OCI-LY7 (cell line): ENCODE measurements at regions not wholly inside any gene's neighbourhood (a gene's known extent, or its start where the extent isn't known, plus 50 kb on each side); places are given as distances from the start of the nearest gene placed in this dataset.

Source experiments
- BruUV-seq: library from RNA; stranded (reverse); fragments of 400-500 nt; replicated peaks from 2 replicates; lab custom pipeline; 2021; lab: Mats Ljungman, UMichigan
- CTCF ChIA-PET: fragments of 300-600 bp; sonication (Branson Sonifier 250); formaldehyde crosslinking; loops from one replicate; lab custom pipeline; 2022; ENCODE audit warnings: antibody characterized with exemption; ENCODE audit not compliant: unreplicated experiment; lab: Charles Lee
- POLR2A ChIA-PET: fragments of 300-600 bp; sonication (Branson Sonifier 250); formaldehyde crosslinking; loops from one replicate; lab custom pipeline; 2022; ENCODE audit warnings: antibody characterized with exemption; lab: Charles Lee
- DNase-seq: peaks from one replicate; pipeline ENCODE4 v3.0.0-alpha.2; 2015; ENCODE audit warnings: low spot score
- H2AFZ ChIP-seq: fragments of 200-600 bp; sonication (generic), shearing (Covaris generic); 2 replicates; pipeline ENCODE4 v1.6.1; 2014; ENCODE audit warnings: mild to moderate bottlenecking, antibody characterized with exemption, low read length, moderate library complexity
- H3K27ac ChIP-seq: fragments of 200-600 bp; sonication (generic); 2 replicates; pipeline ENCODE4 v1.5.1; 2014; ENCODE audit warnings: mixed run types, low read depth, mild to moderate bottlenecking, moderate library complexity, low read length, inconsistent platforms; ENCODE audit not compliant: poor library complexity, severe bottlenecking
- H3K36me3 ChIP-seq: fragments of 200-600 bp; sonication (generic); 2 replicates; pipeline ENCODE4 v1.6.1; 2014; ENCODE audit warnings: mild to moderate bottlenecking, antibody characterized with exemption, low read length, moderate library complexity, mixed read lengths; ENCODE audit not compliant: insufficient read depth
- H3K4me1 ChIP-seq: fragments of 200-600 bp; sonication (generic); 2 replicates; pipeline ENCODE4 v1.5.1; 2014; ENCODE audit warnings: mild to moderate bottlenecking, low read length; ENCODE audit not compliant: insufficient read depth, poor library complexity, severe bottlenecking
- H3K4me2 ChIP-seq: fragments of 200-600 bp; sonication (generic); 2 replicates; pipeline ENCODE4 v1.6.1; 2014; ENCODE audit warnings: mild to moderate bottlenecking, low read length
- H3K4me3 ChIP-seq: fragments of 200-600 bp; sonication (generic); 2 replicates; pipeline ENCODE4 v1.5.1; 2014; ENCODE audit warnings: mild to moderate bottlenecking, low read depth, low read length; ENCODE audit not compliant: poor library complexity, severe bottlenecking
- H3K79me2 ChIP-seq: fragments of 200-600 bp; sonication (generic); 2 replicates; pipeline ENCODE4 v1.6.1; 2016; ENCODE audit warnings: low read depth, mild to moderate bottlenecking, low read length, moderate library complexity, mixed read lengths; ENCODE audit not compliant: insufficient read depth
- H3K9me2 ChIP-seq: fragments of 200-600 bp; sonication (generic); 2 replicates; pipeline ENCODE4 v1.6.1; 2016; ENCODE audit warnings: mild to moderate bottlenecking, low read length, mixed read lengths; ENCODE audit not compliant: insufficient read depth
- H3K9me3 ChIP-seq: fragments of 200-600 bp; sonication (generic); 2 replicates; pipeline ENCODE4 v1.6.1; 2014; ENCODE audit warnings: mild to moderate bottlenecking, mixed run types, low read length, mixed read lengths
- H4K20me1 ChIP-seq: fragments of 200-600 bp; sonication (generic); 2 replicates; pipeline ENCODE4 v1.6.1; 2014; ENCODE audit warnings: mild to moderate bottlenecking, antibody characterized with exemption, low read length, moderate library complexity, mixed read lengths; ENCODE audit not compliant: insufficient read depth
- CTCF ChIP-seq: fragments of 200-600 bp; sonication (generic); conservative IDR thresholded peaks from 2 replicates; pipeline ENCODE4 v1.5.1; 2014; ENCODE audit warnings: mild to moderate bottlenecking, antibody characterized with exemption, low read length, moderate library complexity, mixed read lengths
- EZH2phosphoT487 ChIP-seq: fragments of 200-600 bp; sonication (generic); IDR thresholded peaks from 2 replicates; pipeline ENCODE4 v1.6.1; 2018; ENCODE audit warnings: low read depth, borderline replicate concordance, mild to moderate bottlenecking, mixed run types, antibody characterized with exemption, low read length, moderate library complexity, mixed read lengths
- intact Hi-C: fragments of 100-400 bp; cut with micrococcal nuclease; formaldehyde crosslinking; loops from one replicate; pipeline ENCODE4 v1.10.0; 2022; ENCODE audit not compliant: unreplicated experiment

GRCh38 chr18:54436501-54436900 is 78.8 kb downstream of the C18orf54 start:
- Histone ChIP-seq H3K4me3 (no peak overlapping the region), H3K79me2 (no peaks in the 10 kb centered on the region), H3K36me3 (no peaks in the 10 kb centered on the region), H3K4me2 (no peak overlapping the region), H3K4me1 (no peaks in the 10 kb centered on the region), H3K27ac (no peak overlapping the region), H2AFZ (no peak overlapping the region), H4K20me1 (no peaks in the 10 kb centered on the region), H3K9me2 (no peaks in the 10 kb centered on the region), H3K9me3 (no peaks in the 10 kb centered on the region)
- TF ChIP-seq CTCF (no peak), EZH2phosphoT487 (no peak)
- BruUV-seq, result no TSS peak
- POLR2A ChIA-PET, result no interaction called here
- CTCF ChIA-PET, result no interaction called here
- intact Hi-C loops, result no loop called here
- no peak for DNase-seq

GRCh38 chr18:54440292-54440691 is 82.6 kb downstream of the C18orf54 start:
- H3K9me2 ChIP-seq, result no peaks in the 10 kb centered on the region
- H3K36me3 ChIP-seq, result no peaks in the 10 kb centered on the region
- BruUV-seq, result no TSS peak
- H4K20me1 ChIP-seq, result no peaks in the 10 kb centered on the region
- no peaks in the 10 kb centered on the region for H3K4me1 ChIP-seq
- no peaks in the 10 kb centered on the region for H3K79me2 ChIP-seq
- H3K4me3 ChIP-seq, result no peak overlapping the region
- ChIA-PET POLR2A (no interaction called here), CTCF (no interaction called here)
- no peak for TF ChIP-seq CTCF
- TF ChIP-seq EZH2phosphoT487, result no peak
- no peak for DNase-seq
- no peak overlapping the region for H2AFZ ChIP-seq
- intact Hi-C loops, result loop anchor here (10.0 kb wide), 1 partner anchor 65 kb away; no protein-coding TSS in a partner anchor
- no peak overlapping the region for H3K27ac ChIP-seq
- H3K4me2 ChIP-seq, result no peak overlapping the region
- no peaks in the 10 kb centered on the region for H3K9me3 ChIP-seq

GRCh38 chr18:54444319-54444914 is 86.7 kb downstream of the C18orf54 start:
- H2AFZ ChIP-seq, result no peak overlapping the region
- H3K4me2 ChIP-seq, result no peak overlapping the region
- H3K4me1 ChIP-seq, result no peaks in the 10 kb centered on the region
- no peaks in the 10 kb centered on the region for H3K9me2 ChIP-seq
- no peaks in the 10 kb centered on the region for H3K79me2 ChIP-seq
- ChIA-PET POLR2A (no interaction called here), CTCF (no interaction called here)
- no TSS peak for BruUV-seq
- DNase-seq, result peak; percentile 40
- intact Hi-C loops, result loop anchor here (2.0 to 10.0 kb wide), 2 partner anchors 60 to 228 kb away; no protein-coding TSS in a partner anchor
- no peaks in the 10 kb centered on the region for H4K20me1 ChIP-seq
- no peak overlapping the region for H3K27ac ChIP-seq
- H3K9me3 ChIP-seq, result no peaks in the 10 kb centered on the region
- H3K4me3 ChIP-seq, result no peak overlapping the region
- no peak for TF ChIP-seq EZH2phosphoT487
- TF ChIP-seq CTCF, result peak; percentile 83
- no peaks in the 10 kb centered on the region for H3K36me3 ChIP-seq
